RWPE2 (cell line): ENCODE measurements at regions not wholly inside any gene's neighbourhood (a gene's known extent, or its start where the extent isn't known, plus 50 kb on each side); places are given as distances from the start of the nearest gene placed in this dataset.

Experiments
- ATAC-seq: fragments of 200-7000 bp; cut with Tn5 transposase; 3 replicates; pipeline ENCODE4 v1.9.1; 2021; ENCODE audit warnings: low read depth
- DNase-seq: peaks from one replicate; pipeline ENCODE4 v3.0.0-alpha.2; 2020; ENCODE audit warnings: low spot score
- H3K27ac ChIP-seq: fragments of 450-650 bp; 2 replicates; pipeline ENCODE4 v1.5.1; 2017; ENCODE audit warnings: mild to moderate bottlenecking; ENCODE audit not compliant: poor library complexity, severe bottlenecking
- H3K27me3 ChIP-seq: fragments of 250-450 bp; sonication (Bioruptor Pico); 2 replicates; pipeline ENCODE4 v1.5.1; 2021; ENCODE audit warnings: mild to moderate bottlenecking, moderate library complexity; ENCODE audit not compliant: insufficient read depth, poor library complexity, severe bottlenecking
- H3K36me3 ChIP-seq: fragments of 250-450 bp; sonication (Bioruptor Pico); 2 replicates; pipeline ENCODE4 v1.5.1; 2020; ENCODE audit warnings: low read depth, mild to moderate bottlenecking, moderate library complexity
- H3K4me1 ChIP-seq: fragments of 250-450 bp; sonication (Bioruptor Pico); 2 replicates; pipeline ENCODE4 v1.5.1; 2021; ENCODE audit warnings: mild to moderate bottlenecking, moderate library complexity; ENCODE audit not compliant: insufficient read depth, poor library complexity, severe bottlenecking
- H3K4me3 ChIP-seq: fragments of 250-450 bp; sonication (Bioruptor Pico); 2 replicates; pipeline ENCODE4 v1.5.1; 2021; ENCODE audit warnings: mild to moderate bottlenecking, moderate library complexity; ENCODE audit not compliant: severe bottlenecking
- H3K9me3 ChIP-seq: fragments of 250-450 bp; sonication (Bioruptor Pico); 2 replicates; pipeline ENCODE4 v1.5.1; 2021; ENCODE audit warnings: mild to moderate bottlenecking, moderate library complexity; ENCODE audit not compliant: severe bottlenecking
- CTCF ChIP-seq: fragments of 450-650 bp; IDR thresholded peaks from one replicate; pipeline ENCODE4 v1.5.1; 2017; ENCODE audit warnings: mild to moderate bottlenecking, moderate library complexity; ENCODE audit not compliant: poor library complexity, severe bottlenecking

DNA sequence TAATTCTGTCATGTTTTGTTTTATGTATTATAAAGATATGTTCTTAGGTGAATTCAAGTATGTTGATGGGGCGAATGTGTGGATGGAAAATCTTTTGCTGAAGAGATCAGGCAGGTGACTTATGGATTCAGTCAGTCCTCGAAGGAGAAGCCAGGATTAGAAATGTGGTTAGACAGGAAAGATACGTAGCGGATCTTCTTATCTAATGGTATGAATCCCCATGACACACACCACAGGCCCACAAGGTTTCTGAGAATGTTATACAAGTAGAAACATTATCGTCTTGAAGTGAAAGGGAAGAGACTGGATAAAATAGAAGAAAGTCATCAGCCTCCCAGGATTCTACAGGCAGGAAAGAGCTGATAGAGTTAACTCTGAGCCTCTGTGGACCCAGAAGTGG, 69.0 kb upstream of the RFXAP start:
- no peak overlapping the region for H3K4me3 ChIP-seq
- ATAC-seq (no peak), DNase-seq (no peak)
- no peak overlapping the region for H3K27ac ChIP-seq
- no peak for TF ChIP-seq CTCF
- no peaks in the 10 kb centered on the region for H3K36me3 ChIP-seq
- H3K9me3 ChIP-seq = no peaks in the 10 kb centered on the region
- no peaks in the 10 kb centered on the region for H3K27me3 ChIP-seq
- H3K4me1 ChIP-seq = no peaks in the 10 kb centered on the region

GRCh38 chr13:36750461-36750860, 68.6 kb upstream of the RFXAP start:
- H3K27ac ChIP-seq = no peak overlapping the region
- H3K4me3 ChIP-seq = no peak overlapping the region
- H3K36me3 ChIP-seq = no peaks in the 10 kb centered on the region
- ATAC-seq (no peak), DNase-seq (no peak)
- H3K4me1 ChIP-seq = no peaks in the 10 kb centered on the region
- no peaks in the 10 kb centered on the region for H3K9me3 ChIP-seq
- no peaks in the 10 kb centered on the region for H3K27me3 ChIP-seq
- TF ChIP-seq CTCF = no peak

GRCh38 chr13:36750946-36751345, 68.1 kb upstream of the RFXAP start:
- no peaks in the 10 kb centered on the region for H3K9me3 ChIP-seq

GRCh38 chr13:36752673-36753072, 66.3 kb upstream of the RFXAP start:
- no peak overlapping the region for H3K27ac ChIP-seq
- TF ChIP-seq CTCF = no peak
- H3K4me3 ChIP-seq = no peak overlapping the region
- H3K4me1 ChIP-seq = no peaks in the 10 kb centered on the region
- ATAC-seq = no peak
- no peaks in the 10 kb centered on the region for H3K36me3 ChIP-seq
- no peaks in the 10 kb centered on the region for H3K9me3 ChIP-seq
- DNase-seq = no peak
- no peaks in the 10 kb centered on the region for H3K27me3 ChIP-seq

More at GRCh38 chr13:36750946-36751345, 68.1 kb upstream of the RFXAP start:
- Histone ChIP-seq H3K27ac (no peak overlapping the region), H3K4me3 (no peak overlapping the region), H3K36me3 (no peaks in the 10 kb centered on the region), H3K27me3 (no peaks in the 10 kb centered on the region), H3K4me1 (no peaks in the 10 kb centered on the region)
- no peak for TF ChIP-seq CTCF
- ATAC-seq (no peak), DNase-seq (no peak)

DNA sequence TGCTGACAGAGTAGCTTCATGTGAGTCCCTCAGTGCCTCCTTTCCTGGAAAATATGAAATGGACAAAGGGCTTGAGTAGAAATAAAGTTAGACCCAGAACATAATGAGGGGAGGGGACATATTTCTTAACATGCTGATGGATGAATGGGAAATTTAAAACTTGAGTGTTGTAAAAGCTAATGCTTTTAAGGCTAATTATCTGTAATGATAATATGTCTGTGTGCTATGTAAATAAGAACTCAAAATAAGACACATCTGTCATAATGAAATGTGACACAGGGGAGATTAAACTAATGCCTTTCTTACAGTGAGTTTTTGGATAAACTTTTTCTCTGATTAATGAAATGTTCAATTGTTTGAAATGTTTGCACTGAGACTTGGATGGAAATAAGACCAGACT, 65.8 kb upstream of the RFXAP start:
- H3K27me3 ChIP-seq = no peaks in the 10 kb centered on the region
- no peaks in the 10 kb centered on the region for H3K9me3 ChIP-seq
- DNase-seq = no peak
- TF ChIP-seq CTCF = no peak
- H3K4me3 ChIP-seq = no peak overlapping the region
- no peaks in the 10 kb centered on the region for H3K36me3 ChIP-seq
- no peaks in the 10 kb centered on the region for H3K4me1 ChIP-seq
- ATAC-seq = no peak
- no peak overlapping the region for H3K27ac ChIP-seq
